Ishikawa (cell line): ENCODE measurements at regions not wholly inside any gene's neighbourhood (a gene's known extent, or its start where the extent isn't known, plus 50 kb on each side); places are given as distances from the start of the nearest gene placed in this dataset.

Experiments
- CEBPB ChIP-seq: IDR thresholded peaks from 2 replicates; pipeline ENCODE4 v1.6.1; 2012
- TCF12 ChIP-seq: IDR thresholded peaks from 2 replicates; pipeline ENCODE4 v1.6.1; 2012; ENCODE audit warnings: low read depth

GRCh38 chr4:171024720-171025303 lies 788.4 kb upstream of the GALNTL6 start:
- no peak for TF ChIP-seq TCF12
- no peak for TF ChIP-seq CEBPB
